ENCODE measurements at regions not wholly inside any gene's neighbourhood (a gene's known extent, or its start where the extent isn't known, plus 50 kb on each side); places are given as distances from the start of the nearest gene placed in this dataset.

- DNase-seq: no peak
Observed at GRCh38 chr1:48164571-48164970, 57.9 kb upstream of the SLC5A9 start.

GRCh38 chr1:48160486-48161132 is 61.9 kb upstream of the SLC5A9 start:
- no peak for DNase-seq

GRCh38 chr1:48139275-48139674 is 83.2 kb upstream of the SLC5A9 start:
- DNase-seq: no peak

DNA sequence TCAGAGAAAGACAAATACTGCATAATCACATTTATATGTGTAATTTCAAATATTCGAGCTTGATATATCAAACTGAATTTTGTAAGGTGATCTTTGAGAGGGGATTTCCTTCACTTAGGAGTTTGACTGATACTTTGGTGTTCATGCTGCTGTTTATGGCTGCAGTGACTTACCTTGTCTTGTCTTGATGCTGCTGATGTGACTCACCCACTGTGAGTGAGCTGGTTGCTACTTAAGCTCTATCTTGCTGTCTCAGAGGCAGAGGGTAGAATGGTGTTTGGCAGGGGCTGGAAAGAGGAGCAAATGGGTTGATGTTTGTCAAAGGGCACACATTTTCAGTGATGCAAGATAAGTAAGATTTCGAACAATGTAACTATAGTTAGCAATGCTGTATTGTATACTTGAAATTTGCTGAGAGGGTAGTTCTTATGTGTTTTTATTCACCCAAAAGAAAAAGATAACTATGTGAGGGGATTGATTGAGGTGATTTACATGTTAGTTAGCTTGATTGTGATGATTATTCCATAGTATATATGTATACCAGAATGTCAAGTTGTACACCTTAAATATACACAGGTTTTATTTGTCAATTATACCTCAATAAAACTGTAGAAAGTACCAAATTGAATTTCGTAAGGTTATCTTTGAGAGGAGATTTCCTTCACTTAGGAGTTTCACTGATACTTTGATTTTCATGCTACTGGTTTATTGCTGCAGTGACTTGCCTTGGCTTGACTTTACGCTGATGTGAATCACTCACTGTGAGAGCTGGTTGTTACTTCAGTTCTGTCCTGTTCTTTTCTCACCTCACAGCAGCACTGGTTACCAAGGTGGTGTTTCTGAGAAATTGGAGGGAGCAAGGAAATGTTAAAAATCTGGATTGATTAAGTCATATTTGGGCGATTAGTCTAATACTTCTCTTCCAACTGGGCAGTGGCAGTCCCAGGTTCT is 94.5 kb upstream of the SLC5A9 start:
- no peak for DNase-seq

DNA sequence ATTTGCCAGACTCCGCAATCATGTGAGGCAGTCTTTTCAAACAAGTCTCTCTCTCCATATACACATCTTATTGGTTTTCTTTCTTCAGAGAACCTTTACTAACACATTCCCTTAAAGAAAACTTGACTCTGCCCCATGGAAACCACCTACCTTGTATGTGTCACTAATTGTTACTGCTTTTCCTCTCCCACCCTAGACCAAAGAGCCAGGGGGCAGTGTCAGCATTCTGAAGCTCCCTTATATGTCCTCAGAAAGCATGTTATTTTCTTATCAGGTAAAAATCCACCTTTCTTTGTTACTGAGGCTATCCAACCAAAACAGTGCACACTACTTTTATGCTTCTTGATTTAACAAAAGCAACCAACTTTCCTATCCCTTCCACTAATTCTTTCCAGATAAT is 98.9 kb upstream of the SLC5A9 start:
- no peak for DNase-seq

DNA sequence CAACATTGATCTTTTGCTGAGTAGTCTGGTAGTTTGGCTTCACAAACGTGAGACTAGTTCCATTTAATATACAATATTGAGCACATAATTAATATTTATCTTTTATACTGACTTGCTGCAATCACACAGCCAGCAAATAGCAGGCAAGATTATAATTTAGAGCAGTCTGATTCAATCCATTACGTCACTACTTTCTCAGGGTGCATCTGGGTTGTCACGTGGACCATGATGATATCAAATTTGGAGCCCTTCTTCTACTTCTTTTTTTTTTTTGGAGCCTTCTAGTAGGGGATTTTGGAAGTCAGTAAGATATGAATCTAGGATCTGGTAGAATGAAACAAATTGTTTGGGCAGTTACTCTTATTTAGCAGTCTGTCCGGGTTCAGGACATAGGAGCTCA is 100.6 kb upstream of the SLC5A9 start:
- no peak for DNase-seq

- DNase-seq: no peak
Observed at GRCh38 chr1:48120621-48121020, 101.9 kb upstream of the SLC5A9 start.

DNA sequence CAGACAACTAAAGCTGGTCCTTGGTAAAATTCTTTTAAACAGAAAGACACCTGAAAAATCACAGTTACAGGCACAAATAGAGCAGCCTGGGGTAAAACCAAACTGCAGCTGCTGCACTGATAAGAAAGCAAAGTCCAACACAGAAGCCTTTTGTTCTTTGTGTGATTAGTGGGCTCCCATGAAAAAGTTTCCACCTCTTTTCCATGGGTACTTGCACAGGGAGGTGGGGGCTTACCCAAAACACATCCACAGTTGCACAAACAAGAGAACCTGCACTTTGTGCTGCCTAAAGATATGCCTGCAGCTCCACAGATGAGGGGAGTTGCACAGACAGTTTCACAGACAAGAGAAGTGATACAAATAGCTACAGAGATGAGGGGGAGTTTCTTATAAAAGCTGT is 106.7 kb upstream of the SLC5A9 start:
- no peak for DNase-seq

GRCh38 chr1:48114596-48115382 is 107.7 kb upstream of the SLC5A9 start:
- DNase-seq: no peak

- peak in 1 of 2 donors; percentile 29 for DNase-seq
Observed at GRCh38 chr1:48109390-48110013, 112.3 kb upstream of the TRABD2B start.

DNA sequence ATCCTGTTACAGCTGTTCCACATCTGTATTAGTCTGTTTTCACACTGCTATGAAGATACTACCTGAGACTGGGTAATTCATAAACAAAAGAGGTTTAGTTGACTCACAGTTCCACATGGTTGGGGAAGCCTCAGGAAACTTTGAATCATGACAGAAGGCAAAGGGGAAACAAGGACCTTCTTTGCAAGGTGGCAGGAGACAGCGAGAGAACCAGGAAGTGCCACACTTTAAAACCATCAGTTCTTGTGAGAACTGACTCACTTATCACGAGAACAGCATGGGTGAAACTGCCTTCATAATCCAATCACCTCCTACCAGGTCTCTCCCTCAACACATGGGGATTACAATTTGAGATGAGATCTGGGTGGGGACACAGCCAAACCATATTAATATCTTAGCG is 110.3 kb upstream of the TRABD2B start:
- no peak for DNase-seq

GRCh38 chr1:48106049-48106448 is 108.9 kb upstream of the TRABD2B start:
- no peak for DNase-seq

DNA sequence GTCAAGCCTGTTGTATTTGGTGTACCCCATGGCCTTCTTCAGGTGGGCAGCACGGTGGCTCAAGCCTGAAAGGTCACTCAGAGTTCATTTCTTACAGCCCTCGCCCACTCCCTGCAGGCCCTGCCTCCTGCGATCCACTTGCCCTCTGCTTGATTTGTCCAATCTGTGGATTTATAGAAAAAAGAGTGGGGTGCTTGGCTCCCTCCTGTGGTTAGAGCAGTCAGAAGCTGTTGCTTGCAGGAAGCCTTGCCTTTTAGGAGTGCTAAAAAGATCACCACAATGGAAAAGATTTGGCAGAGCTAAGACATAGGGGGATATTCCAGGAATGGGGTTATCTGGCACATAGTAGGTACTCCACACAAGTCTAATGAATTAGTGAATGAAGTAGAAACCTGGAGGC is 108.0 kb upstream of the TRABD2B start:
- DNase-seq: no peak

GRCh38 chr1:48103495-48103894 is 106.3 kb upstream of the TRABD2B start:
- DNase-seq: no peak

DNA sequence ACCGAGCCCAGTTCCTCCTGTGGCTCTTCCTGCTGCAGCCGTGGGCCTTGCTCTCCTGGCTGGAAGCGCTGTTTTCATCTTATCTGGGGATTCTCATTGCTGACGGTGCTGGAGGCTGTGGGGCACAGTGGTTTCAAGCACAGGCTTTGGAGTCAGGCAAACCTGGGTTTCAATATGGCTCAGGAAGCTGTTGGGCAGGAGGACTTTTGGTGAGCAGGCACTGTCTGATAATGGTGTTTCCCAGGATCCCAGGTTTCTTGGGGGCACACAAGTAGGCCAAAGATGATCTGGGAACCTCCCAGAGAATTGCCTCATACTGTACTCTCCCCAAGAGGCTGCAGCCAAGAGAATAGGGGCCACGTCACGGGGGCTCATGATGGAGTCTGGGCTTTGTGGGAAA is 105.6 kb upstream of the TRABD2B start:
- DNase-seq: no peak

- DNase-seq: no peak
Observed at GRCh38 chr1:48099072-48099773, 102.0 kb upstream of the TRABD2B start.

GRCh38 chr1:48093696-48094528 is 96.7 kb upstream of the TRABD2B start:
- peak; percentile 65 to 67 for DNase-seq

GRCh38 chr1:48093147-48093546 is 96.0 kb upstream of the TRABD2B start:
- no peak for DNase-seq

- no peak for DNase-seq
Observed at GRCh38 chr1:48092401-48092800, 95.2 kb upstream of the TRABD2B start.

GRCh38 chr1:48089356-48089891 is 92.2 kb upstream of the TRABD2B start:
- no peak for DNase-seq

- no peak for DNase-seq
Observed at GRCh38 chr1:48084826-48085225, 87.6 kb upstream of the TRABD2B start.
